ENCODE measurements at regions not wholly inside any gene's neighbourhood (a gene's known extent, or its start where the extent isn't known, plus 50 kb on each side); places are given as distances from the start of the nearest gene placed in this dataset.

GRCh38 chr6:27806981-27807440 is 105.2 kb downstream of the OR2B2 start:
- TF ChIP-seq CTCF (IDR thresholded peaks at IDR 0.05 in 8 of 11, conservative IDR thresholded peaks at IDR 0.05 in 3 of 11) (no peak), POLR2A (IDR thresholded peaks at IDR 0.05) (no peak)
